ENCODE measurements at regions not wholly inside any gene's neighbourhood (a gene's known extent, or its start where the extent isn't known, plus 50 kb on each side); places are given as distances from the start of the nearest gene placed in this dataset.

DNA sequence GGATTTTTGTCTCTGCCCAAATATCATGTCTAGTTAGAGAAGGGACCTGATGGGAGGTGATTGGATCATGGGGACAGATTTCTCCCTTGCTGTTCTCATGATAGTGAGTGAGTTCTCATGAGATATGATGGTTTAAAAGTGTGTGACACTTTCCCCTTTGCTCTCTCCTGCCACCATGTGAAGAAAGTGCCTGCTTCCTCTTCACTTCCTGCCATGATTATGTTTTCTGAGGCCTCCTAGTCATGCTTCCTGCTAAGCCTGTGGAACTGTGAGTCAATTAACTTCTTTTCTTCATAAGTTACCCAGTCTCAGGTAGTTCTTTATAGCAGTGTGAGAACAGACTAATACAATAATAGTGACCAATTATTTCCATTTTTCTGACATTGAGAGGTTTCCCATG lies 167.3 kb upstream of the CYRIA start:
- TF ChIP-seq, protein P1, sequence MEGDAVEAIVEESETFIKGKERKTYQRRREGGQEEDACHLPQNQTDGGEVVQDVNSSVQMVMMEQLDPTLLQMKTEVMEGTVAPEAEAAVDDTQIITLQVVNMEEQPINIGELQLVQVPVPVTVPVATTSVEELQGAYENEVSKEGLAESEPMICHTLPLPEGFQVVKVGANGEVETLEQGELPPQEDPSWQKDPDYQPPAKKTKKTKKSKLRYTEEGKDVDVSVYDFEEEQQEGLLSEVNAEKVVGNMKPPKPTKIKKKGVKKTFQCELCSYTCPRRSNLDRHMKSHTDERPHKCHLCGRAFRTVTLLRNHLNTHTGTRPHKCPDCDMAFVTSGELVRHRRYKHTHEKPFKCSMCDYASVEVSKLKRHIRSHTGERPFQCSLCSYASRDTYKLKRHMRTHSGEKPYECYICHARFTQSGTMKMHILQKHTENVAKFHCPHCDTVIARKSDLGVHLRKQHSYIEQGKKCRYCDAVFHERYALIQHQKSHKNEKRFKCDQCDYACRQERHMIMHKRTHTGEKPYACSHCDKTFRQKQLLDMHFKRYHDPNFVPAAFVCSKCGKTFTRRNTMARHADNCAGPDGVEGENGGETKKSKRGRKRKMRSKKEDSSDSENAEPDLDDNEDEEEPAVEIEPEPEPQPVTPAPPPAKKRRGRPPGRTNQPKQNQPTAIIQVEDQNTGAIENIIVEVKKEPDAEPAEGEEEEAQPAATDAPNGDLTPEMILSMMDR (IDR thresholded peaks at IDR 0.05), result no peak
- TF ChIP-seq NRF1 (IDR thresholded peaks at IDR 0.05; ENCODE audit: low read depth, low read length) (no peak), EZH2phosphoT487 (IDR thresholded peaks at IDR 0.05; ENCODE audit: borderline replicate concordance, low read depth) (no peak), POLR2AphosphoS5 (IDR thresholded peaks at IDR 0.05; ENCODE audit: low read depth, low read length) (no peak), GABPA (IDR thresholded peaks at IDR 0.05; ENCODE audit: low read depth) (no peak)
